GM10266 (cell line): ENCODE measurements at regions not wholly inside any gene's neighbourhood (a gene's known extent, or its start where the extent isn't known, plus 50 kb on each side); places are given as distances from the start of the nearest gene placed in this dataset.
"Not testable (repeated sequence)": the region's sequence is repeated elsewhere in the genome, so short reads cannot be mapped to it uniquely, and the experiment has no call there.

Experiments used
- DNase-seq: peaks from one replicate; pipeline ENCODE4 v3.0.0; 2012; ENCODE audit errors: extremely low spot score
- CTCF ChIP-seq: IDR thresholded peaks from 2 replicates; pipeline ENCODE4 v1.5.1; 2012; ENCODE audit warnings: mild to moderate bottlenecking, low read depth; ENCODE audit not compliant: control insufficient read depth, insufficient read depth; ENCODE audit errors: missing control alignments

- no peak for TF ChIP-seq CTCF
- no peak for DNase-seq
Observed at GRCh38 chr11:134943544-134943943, 531.5 kb upstream of the B3GAT1 start.

GRCh38 chr11:134942681-134943080, 530.6 kb upstream of the B3GAT1 start:
- DNase-seq, result no peak
- no peak for TF ChIP-seq CTCF

GRCh38 chr11:134941936-134942600, 530.0 kb upstream of the B3GAT1 start:
- not testable (repeated sequence) for DNase-seq

- no peak for TF ChIP-seq CTCF
- no peak for DNase-seq
Observed at GRCh38 chr11:134941326-134941725, 529.3 kb upstream of the B3GAT1 start.

- no peak for TF ChIP-seq CTCF
- DNase-seq, result no peak
Observed at GRCh38 chr11:134940441-134941126, 528.5 kb upstream of the B3GAT1 start.

GRCh38 chr11:134939905-134940304, 527.9 kb upstream of the B3GAT1 start:
- no peak for DNase-seq

GRCh38 chr11:134939031-134939430, 527.0 kb upstream of the B3GAT1 start:
- no peak for DNase-seq
- no peak for TF ChIP-seq CTCF

More at GRCh38 chr11:134939905-134940304, 527.9 kb upstream of the B3GAT1 start:
- TF ChIP-seq CTCF, result no peak
